Retinal pigment epithelial cell (primary cell): ENCODE measurements at regions not wholly inside any gene's neighbourhood (a gene's known extent, or its start where the extent isn't known, plus 50 kb on each side); places are given as distances from the start of the nearest gene placed in this dataset.

Source experiments
- DNase-seq: peaks from one replicate; pipeline ENCODE4 v3.0.0-alpha.2; 2010; ENCODE audit warnings: low read depth
- H3K4me3 ChIP-seq: 2 replicates; pipeline ENCODE4 v1.5.1; 2011; ENCODE audit warnings: mild to moderate bottlenecking, low read length, control low read depth, moderate library complexity
- CTCF ChIP-seq: conservative IDR thresholded peaks from 2 replicates; pipeline ENCODE4 v1.5.1; 2011; ENCODE audit warnings: low read depth, low read length, control low read depth, inconsistent platforms

GRCh38 chr10:131424836-131425491, 113.4 kb upstream of the TCERG1L start:
- no peak for TF ChIP-seq CTCF
- no peak for DNase-seq
- no peak overlapping the region for H3K4me3 ChIP-seq

- H3K4me3 ChIP-seq, result no peak overlapping the region
- TF ChIP-seq CTCF, result no peak
- DNase-seq, result no peak
Observed at GRCh38 chr10:131425752-131426533, 114.4 kb upstream of the TCERG1L start.

- H3K4me3 ChIP-seq, result no peak overlapping the region
- DNase-seq, result no peak
- no peak for TF ChIP-seq CTCF
Observed at GRCh38 chr10:131426534-131426898, 115.0 kb upstream of the TCERG1L start.

GRCh38 chr10:131427281-131427680, 115.8 kb upstream of the TCERG1L start:
- no peak for TF ChIP-seq CTCF
- H3K4me3 ChIP-seq, result no peak overlapping the region
- DNase-seq, result no peak

GRCh38 chr10:131427901-131428300, 116.4 kb upstream of the TCERG1L start:
- TF ChIP-seq CTCF, result no peak
- no peak for DNase-seq
- no peak overlapping the region for H3K4me3 ChIP-seq

GRCh38 chr10:131429141-131429540, 117.6 kb upstream of the TCERG1L start:
- no peak for DNase-seq
- TF ChIP-seq CTCF, result no peak
- no peak overlapping the region for H3K4me3 ChIP-seq

- no peak for DNase-seq
- TF ChIP-seq CTCF, result no peak
- H3K4me3 ChIP-seq, result no peak overlapping the region
Observed at GRCh38 chr10:131429942-131430341, 118.4 kb upstream of the TCERG1L start.
